Astrocyte (in vitro differentiated cells and primary cell): ENCODE measurements at regions not wholly inside any gene's neighbourhood (a gene's known extent, or its start where the extent isn't known, plus 50 kb on each side); places are given as distances from the start of the nearest gene placed in this dataset.
A peak's percentile ranks its signal among the peaks of the same experiment; 100 is the strongest.

Source experiments
- DNase-seq: peaks from one replicate; pipeline ENCODE4 v3.0.0-alpha.2; 2010; ENCODE audit warnings: low read depth
- FAIRE-seq: peaks from 2 replicates; lab custom pipeline; 2011; peaks lifted over from hg19 to GRCh38; lab: Jason Lieb, UNC
- H2AFZ ChIP-seq: 2 replicates; pipeline ENCODE4 v1.6.0; 2012; ENCODE audit warnings: low read depth, low read length, inconsistent platforms
- H3K27ac ChIP-seq: 2 replicates; pipeline ENCODE4 v1.5.1; 2011; ENCODE audit warnings: low read depth, low read length, inconsistent platforms
- H3K27me3 ChIP-seq: 2 replicates; pipeline ENCODE4 v1.6.0; 2011; ENCODE audit warnings: low read length, inconsistent platforms; ENCODE audit not compliant: insufficient read depth
- H3K36me3 ChIP-seq: 2 replicates; pipeline ENCODE4 v1.5.1; 2011; ENCODE audit warnings: low read length, inconsistent platforms; ENCODE audit not compliant: insufficient read depth
- H3K4me1 ChIP-seq: 2 replicates; pipeline ENCODE4 v1.5.1; 2011; ENCODE audit warnings: low read length, inconsistent platforms; ENCODE audit not compliant: insufficient read depth
- H3K4me2 ChIP-seq: 2 replicates; pipeline ENCODE4 v1.6.0; 2012; ENCODE audit warnings: low read length, inconsistent platforms
- H3K4me3 ChIP-seq: 2 replicates; pipeline ENCODE4 v1.5.1; 2011; ENCODE audit warnings: low read depth, mild to moderate bottlenecking, low read length, inconsistent platforms; ENCODE audit not compliant: insufficient read depth
- H3K79me2 ChIP-seq: 2 replicates; pipeline ENCODE4 v1.6.0; 2012; ENCODE audit warnings: mild to moderate bottlenecking, low read length, inconsistent platforms; ENCODE audit not compliant: insufficient read depth
- H3K9ac ChIP-seq: 2 replicates; pipeline ENCODE4 v1.6.0; 2012; ENCODE audit warnings: mild to moderate bottlenecking, low read length, inconsistent platforms
- H3K9me3 ChIP-seq: 2 replicates; pipeline ENCODE4 v1.5.1; 2012; ENCODE audit warnings: low read depth, mild to moderate bottlenecking, low read length, inconsistent platforms; ENCODE audit not compliant: insufficient read depth
- H4K20me1 ChIP-seq: 2 replicates; pipeline ENCODE4 v1.6.0; 2012; ENCODE audit warnings: low read length, inconsistent platforms; ENCODE audit not compliant: insufficient read depth
- H3K27ac Mint-ChIP-seq: one replicate; pipeline ENCODE4 v1.8.0; 2021; ENCODE audit warnings: mild to moderate bottlenecking, mixed read lengths; ENCODE audit not compliant: unreplicated experiment
- H3K27me3 Mint-ChIP-seq: one replicate; pipeline ENCODE4 v1.8.0; 2021; ENCODE audit warnings: low read depth, mixed read lengths; ENCODE audit not compliant: unreplicated experiment
- H3K36me3 Mint-ChIP-seq: one replicate; pipeline ENCODE4 v1.8.0; 2021; ENCODE audit warnings: low read depth, mixed read lengths; ENCODE audit not compliant: unreplicated experiment
- H3K4me1 Mint-ChIP-seq: one replicate; pipeline ENCODE4 v1.8.0; 2021; ENCODE audit warnings: low read depth, mixed read lengths; ENCODE audit not compliant: unreplicated experiment
- H3K4me3 Mint-ChIP-seq: one replicate; pipeline ENCODE4 v1.8.0; 2021; ENCODE audit warnings: mild to moderate bottlenecking, moderate library complexity, mixed read lengths; ENCODE audit not compliant: unreplicated experiment
- H3K9me3 Mint-ChIP-seq: one replicate; pipeline ENCODE4 v1.8.0; 2021; ENCODE audit warnings: mild to moderate bottlenecking, mixed read lengths; ENCODE audit not compliant: unreplicated experiment
- CTCF ChIP-seq: IDR thresholded peaks from 2 replicates; pipeline ENCODE4 v1.5.1; 2011; ENCODE audit warnings: low read depth, mild to moderate bottlenecking, inconsistent platforms, low read length, moderate library complexity; ENCODE audit not compliant: insufficient read depth
- EZH2 ChIP-seq: IDR thresholded peaks from 2 replicates; pipeline ENCODE4 v1.6.1; 2012; ENCODE audit warnings: mild to moderate bottlenecking, low read length, inconsistent platforms; ENCODE audit not compliant: insufficient read depth

- H3K27ac ChIP-seq = no peak overlapping the region
- no peaks in the 10 kb centered on the region for H3K36me3 ChIP-seq
- no peaks in the 10 kb centered on the region for H3K79me2 ChIP-seq
- Mint-ChIP-seq H3K4me1 (peaks cover 14% of the 10 kb centered on the region), H3K9me3 (peaks cover 6% of the 10 kb centered on the region), H3K27ac (no peak overlapping the region), H3K36me3 (no peaks in the 10 kb centered on the region), H3K4me3 (no peak overlapping the region), H3K27me3 (peaks cover 4% of the 10 kb centered on the region)
- H2AFZ ChIP-seq = no peak overlapping the region
- H3K9me3 ChIP-seq = no peaks in the 10 kb centered on the region
- FAIRE-seq (no peak), DNase-seq (no peak)
- H3K27me3 ChIP-seq = no peaks in the 10 kb centered on the region
- no peak overlapping the region for H3K4me3 ChIP-seq
- no peak overlapping the region for H3K9ac ChIP-seq
- TF ChIP-seq CTCF = no peak
- TF ChIP-seq EZH2 = no peak
- no peaks in the 10 kb centered on the region for H3K4me1 ChIP-seq
- no peaks in the 10 kb centered on the region for H4K20me1 ChIP-seq
- H3K4me2 ChIP-seq = no peak overlapping the region
Measured at GRCh38 chr3:177484926-177485325, 287.6 kb upstream of the TBL1XR1 start.

- H3K27ac ChIP-seq = no peak overlapping the region
- peaks cover 8% of the 10 kb centered on the region for H3K4me1 Mint-ChIP-seq
- no peaks in the 10 kb centered on the region for H3K4me1 ChIP-seq
- no peaks in the 10 kb centered on the region for H3K9me3 ChIP-seq
- no peaks in the 10 kb centered on the region for H4K20me1 ChIP-seq
- H3K27me3 ChIP-seq = no peaks in the 10 kb centered on the region
- FAIRE-seq = peak; percentile 79
- peak; percentile 96 for DNase-seq
- H3K4me3 Mint-ChIP-seq = no peak overlapping the region
- TF ChIP-seq EZH2 = no peak
- TF ChIP-seq CTCF = no peak
- H3K79me2 ChIP-seq = no peaks in the 10 kb centered on the region
- no peak overlapping the region for H3K27ac Mint-ChIP-seq
- H2AFZ ChIP-seq = no peak overlapping the region
- peaks cover 6% of the 10 kb centered on the region for H3K9me3 Mint-ChIP-seq
- no peaks in the 10 kb centered on the region for H3K36me3 Mint-ChIP-seq
- H3K36me3 ChIP-seq = no peaks in the 10 kb centered on the region
- no peak overlapping the region for H3K4me3 ChIP-seq
- H3K27me3 Mint-ChIP-seq = peaks cover 3% of the 10 kb centered on the region
- no peak overlapping the region for H3K9ac ChIP-seq
- no peak overlapping the region for H3K4me2 ChIP-seq
Measured at GRCh38 chr3:177487635-177488186, 290.4 kb upstream of the TBL1XR1 start.

- H3K4me1 ChIP-seq = no peaks in the 10 kb centered on the region
- TF ChIP-seq CTCF (no peak), EZH2 (no peak)
- H3K9ac ChIP-seq = no peak overlapping the region
- Mint-ChIP-seq H3K4me1 (peaks cover 6% of the 10 kb centered on the region), H3K36me3 (no peaks in the 10 kb centered on the region), H3K27ac (no peak overlapping the region), H3K9me3 (peaks cover 6% of the 10 kb centered on the region), H3K27me3 (peaks cover 3% of the 10 kb centered on the region), H3K4me3 (no peak overlapping the region)
- peak; percentile 57 for DNase-seq
- H2AFZ ChIP-seq = no peak overlapping the region
- no peaks in the 10 kb centered on the region for H3K27me3 ChIP-seq
- no peaks in the 10 kb centered on the region for H4K20me1 ChIP-seq
- FAIRE-seq = no peak
- H3K36me3 ChIP-seq = no peaks in the 10 kb centered on the region
- H3K9me3 ChIP-seq = no peaks in the 10 kb centered on the region
- no peaks in the 10 kb centered on the region for H3K79me2 ChIP-seq
- no peak overlapping the region for H3K4me3 ChIP-seq
- H3K4me2 ChIP-seq = no peak overlapping the region
- H3K27ac ChIP-seq = no peak overlapping the region
Measured at GRCh38 chr3:177488740-177489139, 291.5 kb upstream of the TBL1XR1 start.
